OCI-LY1 (cell line): ENCODE measurements at regions not wholly inside any gene's neighbourhood (a gene's known extent, or its start where the extent isn't known, plus 50 kb on each side); places are given as distances from the start of the nearest gene placed in this dataset.

ENCODE experiments used
- H2AFZ ChIP-seq: fragments of 200-600 bp; sonication (generic), shearing (Covaris generic); 2 replicates; pipeline ENCODE4 v1.6.0; 2014; ENCODE audit warnings: antibody characterized with exemption, mild to moderate bottlenecking, low read length
- H3F3A ChIP-seq: fragments of 200-600 bp; sonication (generic), shearing (Covaris generic); 2 replicates; pipeline ENCODE4 v1.6.0; 2014; ENCODE audit warnings: mild to moderate bottlenecking, antibody characterized with exemption, low read length, moderate library complexity; ENCODE audit not compliant: insufficient read depth
- H3K27ac ChIP-seq: fragments of 200-600 bp; sonication (generic); 2 replicates; pipeline ENCODE4 v1.5.1; 2014; ENCODE audit warnings: low read length, mixed run types, mild to moderate bottlenecking, low read depth; ENCODE audit not compliant: poor library complexity, severe bottlenecking
- H3K27me3 ChIP-seq: fragments of 200-600 bp; sonication (generic); 2 replicates; pipeline ENCODE4 v1.6.0; 2014; ENCODE audit warnings: antibody characterized with exemption, mild to moderate bottlenecking, low read length, moderate library complexity; ENCODE audit not compliant: insufficient read depth
- H3K36me3 ChIP-seq: fragments of 200-600 bp; sonication (generic); 2 replicates; pipeline ENCODE4 v1.6.1; 2014; ENCODE audit warnings: mild to moderate bottlenecking, antibody characterized with exemption, low read length, moderate library complexity, mixed read lengths; ENCODE audit not compliant: insufficient read depth
- H3K4me1 ChIP-seq: fragments of 200-600 bp; sonication (generic); 2 replicates; pipeline ENCODE4 v1.5.1; 2014; ENCODE audit warnings: mild to moderate bottlenecking, low read length, moderate library complexity; ENCODE audit not compliant: insufficient read depth, severe bottlenecking
- H3K4me2 ChIP-seq: fragments of 200-600 bp; sonication (generic), shearing (Covaris generic); 2 replicates; pipeline ENCODE4 v1.6.1; 2014; ENCODE audit warnings: low read length
- H3K4me3 ChIP-seq: fragments of 200-600 bp; sonication (generic); 2 replicates; pipeline ENCODE4 v1.5.1; 2014; ENCODE audit warnings: low read length, low read depth, mild to moderate bottlenecking, mixed read lengths; ENCODE audit not compliant: poor library complexity, severe bottlenecking
- H3K79me2 ChIP-seq: fragments of 200-600 bp; shearing (Covaris generic); 2 replicates; pipeline ENCODE4 v1.6.1; 2016; ENCODE audit warnings: mixed run types, low read length, mixed read lengths; ENCODE audit not compliant: insufficient read depth
- H3K9ac ChIP-seq: fragments of 200-600 bp; sonication (generic), shearing (Covaris generic); 2 replicates; pipeline ENCODE4 v1.6.1; 2014; ENCODE audit warnings: mild to moderate bottlenecking, low read length, mixed read lengths
- H3K9me2 ChIP-seq: fragments of 200-600 bp; sonication (generic), shearing (Covaris generic); 2 replicates; pipeline ENCODE4 v1.6.1; 2014; ENCODE audit warnings: low read depth, mild to moderate bottlenecking, low read length, mixed read lengths
- H3K9me3 ChIP-seq: fragments of 200-600 bp; shearing (Covaris generic); 2 replicates; pipeline ENCODE4 v1.6.1; 2014; ENCODE audit warnings: low read length, mixed read lengths
- H4K20me1 ChIP-seq: fragments of 200-600 bp; sonication (generic), shearing (Covaris generic); 2 replicates; pipeline ENCODE4 v1.6.0; 2016; ENCODE audit warnings: mild to moderate bottlenecking, low read length; ENCODE audit not compliant: insufficient read depth
- CTCF ChIP-seq: fragments of 200-600 bp; sonication (generic), shearing (Covaris generic); IDR thresholded peaks from 2 replicates; pipeline ENCODE4 v1.5.1; 2017; ENCODE audit warnings: mild to moderate bottlenecking, antibody characterized with exemption, low read length, moderate library complexity, mixed read lengths
- EZH2 ChIP-seq: fragments of 200-600 bp; sonication (generic), shearing (Covaris generic); IDR thresholded peaks from 2 replicates; pipeline ENCODE4 v1.8.0; 2017; ENCODE audit warnings: borderline replicate concordance, mixed run types, mild to moderate bottlenecking, antibody characterized with exemption, low read length, moderate library complexity, mixed read lengths

- no peak overlapping the region for H3K27ac ChIP-seq
These were observed 228.6 kb upstream of the RTL1 start for GRCh38 chr14:101132051-101132571.

GRCh38 chr14:101132588-101132987 lies 229.1 kb upstream of the RTL1 start:
- Histone ChIP-seq H3K9me3 (no peaks in the 10 kb centered on the region), H3K27ac (no peak overlapping the region), H3K4me2 (no peak overlapping the region), H3K79me2 (no peaks in the 10 kb centered on the region), H3K4me1 (no peaks in the 10 kb centered on the region), H3K4me3 (no peak overlapping the region), H3K9ac (no peak overlapping the region), H2AFZ (no peak overlapping the region), H3K36me3 (no peaks in the 10 kb centered on the region), H3F3A (no peaks in the 10 kb centered on the region), H3K9me2 (no peaks in the 10 kb centered on the region), H3K27me3 (0 out of 2 replicates have a peak, but pooled peaks cover 1% of the 10 kb centered on the region), H4K20me1 (no peaks in the 10 kb centered on the region)
- TF ChIP-seq CTCF (no peak), EZH2 (no peak)

More at GRCh38 chr14:101132051-101132571, 228.6 kb upstream of the RTL1 start:
- Histone ChIP-seq H3K4me1 (no peaks in the 10 kb centered on the region), H3K9me2 (no peaks in the 10 kb centered on the region), H3K27me3 (no peaks in the 10 kb centered on the region), H3K4me2 (no peak overlapping the region), H2AFZ (no peak overlapping the region), H3K9ac (no peak overlapping the region), H3K4me3 (no peak overlapping the region), H4K20me1 (no peaks in the 10 kb centered on the region), H3K36me3 (no peaks in the 10 kb centered on the region), H3F3A (no peaks in the 10 kb centered on the region), H3K9me3 (no peaks in the 10 kb centered on the region), H3K79me2 (no peaks in the 10 kb centered on the region)
- no peak for TF ChIP-seq CTCF
- TF ChIP-seq EZH2: no peak

GRCh38 chr14:101133068-101133467 lies 229.5 kb upstream of the RTL1 start:
- H3K27me3 ChIP-seq: 0 out of 2 replicates have a peak, but pooled peaks cover 3% of the 10 kb centered on the region
- no peak overlapping the region for H2AFZ ChIP-seq
- H3F3A ChIP-seq: no peaks in the 10 kb centered on the region
- H4K20me1 ChIP-seq: no peaks in the 10 kb centered on the region
- no peaks in the 10 kb centered on the region for H3K36me3 ChIP-seq
- no peaks in the 10 kb centered on the region for H3K79me2 ChIP-seq
- no peak overlapping the region for H3K27ac ChIP-seq
- no peak overlapping the region for H3K9ac ChIP-seq
- H3K4me1 ChIP-seq: no peaks in the 10 kb centered on the region
- no peaks in the 10 kb centered on the region for H3K9me2 ChIP-seq
- H3K4me2 ChIP-seq: no peak overlapping the region
- no peaks in the 10 kb centered on the region for H3K9me3 ChIP-seq
- H3K4me3 ChIP-seq: no peak overlapping the region
- TF ChIP-seq EZH2 (no peak), CTCF (no peak)
